GM23248 (cell line): ENCODE measurements at regions not wholly inside any gene's neighbourhood (a gene's known extent, or its start where the extent isn't known, plus 50 kb on each side); places are given as distances from the start of the nearest gene placed in this dataset.

Experiments
- DNase-seq: peaks from one replicate; pipeline ENCODE4 v3.0.0-alpha.2; 2015
- H2AFZ ChIP-seq: fragments of 200-600 bp; sonication (generic); 2 replicates; pipeline ENCODE4 v1.6.1; 2016; ENCODE audit warnings: antibody characterized with exemption
- H3F3A ChIP-seq: fragments of 200-600 bp; sonication (generic); 2 replicates; pipeline ENCODE4 v1.6.1; 2016; ENCODE audit warnings: mild to moderate bottlenecking, antibody characterized with exemption, mixed run types; ENCODE audit not compliant: insufficient read depth
- H3K27ac ChIP-seq: fragments of 200-600 bp; sonication (generic); 2 replicates; pipeline ENCODE4 v1.5.1; 2016; ENCODE audit warnings: mild to moderate bottlenecking
- H3K27me3 ChIP-seq: fragments of 200-600 bp; sonication (generic); replicated peaks from 2 replicates; pipeline ENCODE4 v1.6.1; 2016; ENCODE audit warnings: mild to moderate bottlenecking; ENCODE audit not compliant: insufficient read depth
- H3K36me3 ChIP-seq: fragments of 200-600 bp; sonication (generic); 2 replicates; pipeline ENCODE4 v1.6.1; 2016; ENCODE audit warnings: low read depth, mild to moderate bottlenecking
- H3K4me1 ChIP-seq: fragments of 200-600 bp; sonication (generic); 2 replicates; pipeline ENCODE4 v1.6.1; 2016; ENCODE audit warnings: mild to moderate bottlenecking; ENCODE audit not compliant: insufficient read depth
- H3K4me2 ChIP-seq: fragments of 200-600 bp; sonication (generic); one replicate; pipeline ENCODE4 v1.6.1; 2016; ENCODE audit warnings: mild to moderate bottlenecking; ENCODE audit not compliant: unreplicated experiment
- H3K4me3 ChIP-seq: fragments of 200-600 bp; sonication (generic); 2 replicates; pipeline ENCODE4 v1.5.1; 2016; ENCODE audit warnings: mild to moderate bottlenecking
- H3K79me2 ChIP-seq: fragments of 200-600 bp; sonication (generic); 2 replicates; pipeline ENCODE4 v1.6.1; 2016; ENCODE audit warnings: mild to moderate bottlenecking; ENCODE audit not compliant: insufficient read depth
- H3K9ac ChIP-seq: fragments of 200-600 bp; sonication (generic); 2 replicates; pipeline ENCODE4 v1.6.1; 2016; ENCODE audit warnings: mild to moderate bottlenecking
- H3K9me2 ChIP-seq: fragments of 200-600 bp; sonication (generic); 2 replicates; pipeline ENCODE4 v1.6.1; 2016; ENCODE audit warnings: mixed run types, mild to moderate bottlenecking, moderate library complexity; ENCODE audit not compliant: insufficient read depth
- H3K9me3 ChIP-seq: fragments of 200-600 bp; sonication (generic); one replicate; pipeline ENCODE4 v1.6.1; 2017; ENCODE audit warnings: low read depth
- H4K20me1 ChIP-seq: fragments of 200-600 bp; sonication (generic); 2 replicates; pipeline ENCODE4 v1.6.0; 2016; ENCODE audit not compliant: insufficient read depth
- EZH2 ChIP-seq: fragments of 200-600 bp; sonication (generic); IDR thresholded peaks from 2 replicates; pipeline ENCODE4 v1.6.1; 2018; ENCODE audit warnings: antibody characterized with exemption, mild to moderate bottlenecking; ENCODE audit not compliant: insufficient read depth, poor library complexity, severe bottlenecking
- EZH2phosphoT487 ChIP-seq: fragments of 200-600 bp; sonication (generic); IDR thresholded peaks from 2 replicates; pipeline ENCODE4 v1.6.1; 2018; ENCODE audit warnings: antibody characterized with exemption, moderate library complexity, mild to moderate bottlenecking, low read depth; ENCODE audit not compliant: insufficient read depth
- WGBS, 2 experiments: methylation state at CpG; one replicate each; pipeline ENCODE4 v1.1.6; 2015 to 2017; ENCODE audit warnings: low lambda C conversion rate in 2 of 2, low coverage in 1 of 2; ENCODE audit errors: missing lambda C conversion rate in 2 of 2; 5-methylcytosine and 5-hydroxymethylcytosine counted together
- in situ Hi-C: fragments of 300-500 bp; cut with MboI; formaldehyde crosslinking; loops from 2 replicates; pipeline ENCODE4 v1.15.0; 2020

GRCh38 chr4:36761607-36762006 is 480.2 kb downstream of the DTHD1 start:
- no peak overlapping the region for H3K4me3 ChIP-seq
- no peak overlapping the region for H3K4me2 ChIP-seq
- WGBS, 2 experiments, result 19 to 20% methylated on average over 4 of the region's 4 CpGs
- in situ Hi-C loops, result no loop called here
- no peak overlapping the region for H3K27ac ChIP-seq
- H3K4me1 ChIP-seq, result no peaks in the 10 kb centered on the region
- no peaks in the 10 kb centered on the region for H3K27me3 ChIP-seq
- no peaks in the 10 kb centered on the region for H3K36me3 ChIP-seq
- no peak overlapping the region for H3K9ac ChIP-seq
- no peak overlapping the region for H2AFZ ChIP-seq
- no peaks in the 10 kb centered on the region for H3K79me2 ChIP-seq
- no peaks in the 10 kb centered on the region for H3F3A ChIP-seq
- no peak for TF ChIP-seq EZH2
- no peak for TF ChIP-seq EZH2phosphoT487
- DNase-seq, result no peak
- H4K20me1 ChIP-seq, result no peaks in the 10 kb centered on the region
- H3K9me3 ChIP-seq, result no peaks in the 10 kb centered on the region
- H3K9me2 ChIP-seq, result no peaks in the 10 kb centered on the region

- Histone ChIP-seq H3K4me3 (no peak overlapping the region), H3K9me2 (no peaks in the 10 kb centered on the region), H3F3A (no peaks in the 10 kb centered on the region), H3K27me3 (no peaks in the 10 kb centered on the region), H3K4me1 (no peaks in the 10 kb centered on the region), H3K9ac (no peak overlapping the region), H2AFZ (no peak overlapping the region), H3K36me3 (no peaks in the 10 kb centered on the region), H3K27ac (no peak overlapping the region), H3K9me3 (no peaks in the 10 kb centered on the region), H4K20me1 (no peaks in the 10 kb centered on the region), H3K4me2 (no peak overlapping the region), H3K79me2 (no peaks in the 10 kb centered on the region)
- in situ Hi-C loops, result no loop called here
- TF ChIP-seq EZH2phosphoT487 (no peak), EZH2 (no peak)
- 18 to 25% methylated on average over 1 of the region's 1 CpG for WGBS, 2 experiments
- DNase-seq, result no peak
These were observed 480.7 kb upstream of the NWD2 start for GRCh38 chr4:36763814-36764213.

GRCh38 chr4:36767596-36767995 is 476.9 kb upstream of the NWD2 start:
- no peak overlapping the region for H3K27ac ChIP-seq
- H3K9ac ChIP-seq, result no peak overlapping the region
- H2AFZ ChIP-seq, result no peak overlapping the region
- no peak for TF ChIP-seq EZH2phosphoT487
- TF ChIP-seq EZH2, result no peak
- no peaks in the 10 kb centered on the region for H3K4me1 ChIP-seq
- no peaks in the 10 kb centered on the region for H3K79me2 ChIP-seq
- H3K27me3 ChIP-seq, result no peaks in the 10 kb centered on the region
- DNase-seq, result no peak
- in situ Hi-C loops, result no loop called here
- no peaks in the 10 kb centered on the region for H3K9me2 ChIP-seq
- WGBS, 2 experiments, result 17 to 33% methylated on average over 1 of the region's 1 CpG
- H4K20me1 ChIP-seq, result no peaks in the 10 kb centered on the region
- no peaks in the 10 kb centered on the region for H3K36me3 ChIP-seq
- H3F3A ChIP-seq, result no peaks in the 10 kb centered on the region
- H3K4me3 ChIP-seq, result no peak overlapping the region
- no peaks in the 10 kb centered on the region for H3K9me3 ChIP-seq
- no peak overlapping the region for H3K4me2 ChIP-seq

- DNase-seq, result no peak
- Histone ChIP-seq H3K9ac (no peak overlapping the region), H4K20me1 (no peaks in the 10 kb centered on the region), H3K9me2 (no peaks in the 10 kb centered on the region), H3K9me3 (no peaks in the 10 kb centered on the region), H3K4me3 (no peak overlapping the region), H3K4me2 (no peak overlapping the region), H3K27me3 (no peaks in the 10 kb centered on the region), H3K36me3 (no peaks in the 10 kb centered on the region), H3K4me1 (no peaks in the 10 kb centered on the region), H2AFZ (no peak overlapping the region), H3F3A (no peaks in the 10 kb centered on the region), H3K27ac (no peak overlapping the region), H3K79me2 (no peaks in the 10 kb centered on the region)
- TF ChIP-seq EZH2phosphoT487 (no peak), EZH2 (no peak)
- in situ Hi-C loops, result no loop called here
- WGBS, 2 experiments, result 2 to 4% methylated on average over 2 of the region's 2 CpGs
These were observed 473.0 kb upstream of the NWD2 start for GRCh38 chr4:36771411-36772153.

GRCh38 chr4:36772154-36772516 is 472.4 kb upstream of the NWD2 start:
- in situ Hi-C loops, result no loop called here
- H3K9ac ChIP-seq, result no peak overlapping the region
- no peaks in the 10 kb centered on the region for H3K9me3 ChIP-seq
- H3K9me2 ChIP-seq, result no peaks in the 10 kb centered on the region
- H3K4me2 ChIP-seq, result no peak overlapping the region
- TF ChIP-seq EZH2phosphoT487 (no peak), EZH2 (no peak)
- no peaks in the 10 kb centered on the region for H3K27me3 ChIP-seq
- no peaks in the 10 kb centered on the region for H3F3A ChIP-seq
- no peak for DNase-seq
- no peak overlapping the region for H2AFZ ChIP-seq
- H3K27ac ChIP-seq, result no peak overlapping the region
- H4K20me1 ChIP-seq, result no peaks in the 10 kb centered on the region
- H3K79me2 ChIP-seq, result no peaks in the 10 kb centered on the region
- no peaks in the 10 kb centered on the region for H3K36me3 ChIP-seq
- no peaks in the 10 kb centered on the region for H3K4me1 ChIP-seq
- H3K4me3 ChIP-seq, result no peak overlapping the region
